ENCODE measurements at regions not wholly inside any gene's neighbourhood (a gene's known extent, or its start where the extent isn't known, plus 50 kb on each side); places are given as distances from the start of the nearest gene placed in this dataset.
A peak's percentile ranks its signal among the peaks of the same experiment; 100 is the strongest.

DNA sequence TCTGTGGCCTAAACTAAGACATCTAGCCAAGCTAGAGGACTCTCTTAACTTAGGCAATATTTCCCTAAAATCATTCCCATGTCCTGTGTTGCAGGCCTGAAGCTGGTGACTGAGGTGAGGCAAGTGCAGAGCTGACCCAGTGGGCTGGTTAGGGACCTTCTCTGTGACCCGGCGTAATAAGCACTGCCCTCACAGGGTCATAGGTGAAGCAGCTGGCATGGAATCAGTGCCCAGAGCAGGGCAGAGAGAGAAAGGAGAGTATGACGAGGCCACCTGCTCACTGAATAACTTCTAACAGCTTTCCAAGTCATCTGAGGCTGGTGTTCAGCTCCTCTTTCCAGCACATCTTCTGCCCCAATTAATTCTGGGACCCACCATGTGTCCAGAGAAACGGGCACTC lies 197.0 kb downstream of the ANAPC1 start:
- no peaks in the 10 kb centered on the region for H3K9me3 ChIP-seq
- no peak overlapping the region for H3K27ac ChIP-seq
- no peak for DNase-seq
- peaks cover 0 to 4% (median 2%) of the 10 kb centered on the region in 4 donors for H3K4me1 ChIP-seq
- 92 to 97% methylated on average over 4 of the region's 4 CpGs for WGBS, 2 donors
- intact Hi-C loops (cut with DNase I): no loop called here
- no peaks in the 10 kb centered on the region for H3K27me3 ChIP-seq
- H3K4me3 ChIP-seq: no peak overlapping the region
- TF ChIP-seq POLR2A (IDR thresholded peaks at IDR 0.05): no peak
- no peak for TF ChIP-seq EP300 (IDR thresholded peaks at IDR 0.05)
- TF ChIP-seq POLR2AphosphoS5 (IDR thresholded peaks at IDR 0.05): no peak
- TF ChIP-seq, protein P1, sequence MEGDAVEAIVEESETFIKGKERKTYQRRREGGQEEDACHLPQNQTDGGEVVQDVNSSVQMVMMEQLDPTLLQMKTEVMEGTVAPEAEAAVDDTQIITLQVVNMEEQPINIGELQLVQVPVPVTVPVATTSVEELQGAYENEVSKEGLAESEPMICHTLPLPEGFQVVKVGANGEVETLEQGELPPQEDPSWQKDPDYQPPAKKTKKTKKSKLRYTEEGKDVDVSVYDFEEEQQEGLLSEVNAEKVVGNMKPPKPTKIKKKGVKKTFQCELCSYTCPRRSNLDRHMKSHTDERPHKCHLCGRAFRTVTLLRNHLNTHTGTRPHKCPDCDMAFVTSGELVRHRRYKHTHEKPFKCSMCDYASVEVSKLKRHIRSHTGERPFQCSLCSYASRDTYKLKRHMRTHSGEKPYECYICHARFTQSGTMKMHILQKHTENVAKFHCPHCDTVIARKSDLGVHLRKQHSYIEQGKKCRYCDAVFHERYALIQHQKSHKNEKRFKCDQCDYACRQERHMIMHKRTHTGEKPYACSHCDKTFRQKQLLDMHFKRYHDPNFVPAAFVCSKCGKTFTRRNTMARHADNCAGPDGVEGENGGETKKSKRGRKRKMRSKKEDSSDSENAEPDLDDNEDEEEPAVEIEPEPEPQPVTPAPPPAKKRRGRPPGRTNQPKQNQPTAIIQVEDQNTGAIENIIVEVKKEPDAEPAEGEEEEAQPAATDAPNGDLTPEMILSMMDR (IDR thresholded peaks at IDR 0.05): no peak
- H3K36me3 ChIP-seq: no peaks in the 10 kb centered on the region

DNA sequence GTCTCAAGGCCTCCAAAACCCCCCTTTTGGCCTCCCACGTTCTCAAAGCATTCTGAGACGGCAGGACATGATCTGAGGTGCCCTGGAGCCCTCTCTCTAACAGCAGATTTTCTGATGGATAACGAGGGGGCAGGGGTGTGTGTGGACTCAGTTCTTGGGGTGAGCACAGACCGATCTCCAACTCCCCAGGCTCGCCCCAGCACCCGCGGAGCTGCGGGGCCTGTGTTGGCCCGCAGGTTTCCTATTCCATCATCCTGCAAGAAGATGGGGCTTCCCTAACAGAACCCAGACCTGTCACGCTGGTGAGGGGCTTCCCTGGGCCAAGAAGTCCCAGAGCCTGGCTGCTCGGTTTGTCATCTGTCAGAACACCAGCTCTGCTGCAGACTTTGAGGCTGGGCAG lies 196.1 kb downstream of the ANAPC1 start:
- Histone ChIP-seq H3K4me3 (no peak overlapping the region), H3K27me3 (no peaks in the 10 kb centered on the region), H3K9me3 (no peaks in the 10 kb centered on the region), H3K27ac (no peak overlapping the region), H3K36me3 (no peaks in the 10 kb centered on the region), H3K4me1 (peaks cover 0 to 5% (median 2%) of the 10 kb centered on the region in 4 donors)
- 86 to 89% methylated on average over 11 of the region's 11 CpGs for WGBS, 2 donors
- intact Hi-C loops (cut with DNase I): no loop called here
- TF ChIP-seq POLR2A (IDR thresholded peaks at IDR 0.05): no peak
- TF ChIP-seq, protein P1 (IDR thresholded peaks at IDR 0.05): no peak
- TF ChIP-seq EP300 (IDR thresholded peaks at IDR 0.05): no peak
- TF ChIP-seq POLR2AphosphoS5 (IDR thresholded peaks at IDR 0.05): no peak
- peak; percentile 40 for DNase-seq

DNA sequence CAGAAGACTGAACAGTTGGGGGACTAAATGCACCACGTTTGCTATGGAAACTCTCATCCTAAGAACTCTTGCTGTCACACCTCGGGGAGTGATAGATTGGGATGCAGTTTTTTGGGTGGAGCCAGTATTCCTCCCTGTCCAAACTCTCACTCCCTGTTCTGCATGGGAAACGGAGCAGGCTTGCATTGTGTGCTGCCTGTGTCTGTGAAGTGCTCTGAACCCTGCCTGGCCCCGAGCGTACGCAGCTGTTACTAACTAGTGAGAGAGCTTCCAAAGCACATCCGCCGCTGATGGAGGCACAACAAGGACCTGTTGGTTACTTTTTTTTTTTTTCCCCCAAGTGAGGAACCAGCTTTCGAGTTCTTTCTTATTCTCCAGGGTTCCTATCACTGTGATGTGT lies 195.5 kb downstream of the ANAPC1 start:
- Histone ChIP-seq H3K36me3 (no peaks in the 10 kb centered on the region), H3K9me3 (no peaks in the 10 kb centered on the region), H3K4me1 (peaks cover 0 to 5% (median 2%) of the 10 kb centered on the region in 4 donors), H3K27me3 (no peaks in the 10 kb centered on the region), H3K4me3 (no peak overlapping the region), H3K27ac (no peak overlapping the region)
- TF ChIP-seq EP300 (IDR thresholded peaks at IDR 0.05) (no peak), POLR2AphosphoS5 (IDR thresholded peaks at IDR 0.05) (no peak), POLR2A (IDR thresholded peaks at IDR 0.05) (no peak)
- TF ChIP-seq, protein P1 (IDR thresholded peaks at IDR 0.05): no peak
- DNase-seq: peak; percentile 59
- WGBS, 2 donors: 79 to 86% methylated on average over 9 of the region's 9 CpGs
- intact Hi-C loops (cut with DNase I): no loop called here

DNA sequence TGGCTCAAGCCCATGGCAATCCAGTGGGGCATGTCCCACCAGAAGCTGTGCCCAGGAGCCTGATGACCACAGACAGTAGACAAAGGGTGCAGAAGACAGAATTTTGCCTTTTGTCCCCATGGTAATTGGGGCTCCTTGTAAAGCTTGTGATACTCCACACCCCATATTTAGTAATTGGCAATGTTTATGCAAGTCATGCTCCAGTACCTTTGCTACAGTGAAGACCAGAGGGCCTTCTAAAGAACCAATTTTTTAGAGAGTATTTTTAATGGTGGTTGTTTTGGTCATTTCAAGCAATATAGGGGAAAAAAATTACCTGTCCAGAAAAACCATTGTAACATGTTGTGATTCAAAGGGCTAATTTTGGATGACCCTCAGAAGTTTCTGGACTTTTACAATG lies 194.8 kb downstream of the ANAPC1 start:
- no peak for TF ChIP-seq POLR2AphosphoS5 (IDR thresholded peaks at IDR 0.05)
- TF ChIP-seq, protein P1 (IDR thresholded peaks at IDR 0.05): no peak
- TF ChIP-seq EP300 (IDR thresholded peaks at IDR 0.05): no peak
- TF ChIP-seq POLR2A (IDR thresholded peaks at IDR 0.05): no peak
- intact Hi-C loops (cut with DNase I): no loop called here
- peaks cover 0 to 5% (median 2%) of the 10 kb centered on the region in 4 donors for H3K4me1 ChIP-seq
- no peak overlapping the region for H3K4me3 ChIP-seq
- no peaks in the 10 kb centered on the region for H3K27me3 ChIP-seq
- no peaks in the 10 kb centered on the region for H3K36me3 ChIP-seq
- H3K9me3 ChIP-seq: no peaks in the 10 kb centered on the region
- H3K27ac ChIP-seq: no peak overlapping the region
- DNase-seq: no peak

DNA sequence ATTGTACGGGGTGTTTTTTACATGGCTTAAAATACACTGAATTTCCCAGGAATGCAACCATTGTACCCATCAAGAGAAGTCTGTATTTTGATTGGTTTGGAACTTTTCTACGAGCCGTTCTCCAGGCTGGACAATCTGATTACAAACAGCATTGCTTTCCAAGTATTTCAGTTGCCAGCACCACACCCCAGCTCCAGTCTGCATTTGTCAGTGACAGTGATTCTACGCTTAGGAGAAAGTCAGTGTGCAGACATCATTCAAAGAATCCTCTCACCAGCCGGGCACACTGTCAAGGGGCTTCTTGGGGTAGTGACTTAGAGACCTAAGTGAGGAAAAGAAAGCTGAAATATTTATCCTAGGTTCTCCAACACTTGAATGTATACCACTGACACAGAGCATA lies 194.1 kb downstream of the ANAPC1 start:
- H3K4me3 ChIP-seq: no peak overlapping the region
- peaks cover 0 to 9% (median 2%) of the 10 kb centered on the region in 4 donors for H3K4me1 ChIP-seq
- no peaks in the 10 kb centered on the region for H3K27me3 ChIP-seq
- peak; percentile 50 for DNase-seq
- intact Hi-C loops (cut with DNase I): no loop called here
- no peaks in the 10 kb centered on the region for H3K9me3 ChIP-seq
- TF ChIP-seq EP300 (IDR thresholded peaks at IDR 0.05): no peak
- no peak for TF ChIP-seq POLR2AphosphoS5 (IDR thresholded peaks at IDR 0.05)
- TF ChIP-seq, protein P1 (IDR thresholded peaks at IDR 0.05): no peak
- no peak for TF ChIP-seq POLR2A (IDR thresholded peaks at IDR 0.05)
- H3K27ac ChIP-seq: no peak overlapping the region
- no peaks in the 10 kb centered on the region for H3K36me3 ChIP-seq
- 69 to 82% methylated on average over 5 of the region's 5 CpGs for WGBS, 2 donors

Data from sigmoid colon (tissue), 6 donors.